ENCODE measurements at regions not wholly inside any gene's neighbourhood (a gene's known extent, or its start where the extent isn't known, plus 50 kb on each side); places are given as distances from the start of the nearest gene placed in this dataset.

GRCh38 chr18:45167631-45168280, 447.5 kb upstream of the SLC14A2 start:
- intact Hi-C loops (cut with DNase I; ENCODE audit: low total_unique reads), result no loop called here
- Histone ChIP-seq H3K36me3 (no peaks in the 10 kb centered on the region), H3K4me1 (no peaks in the 10 kb centered on the region), H3K27me3 (no peaks in the 10 kb centered on the region), H3K4me3 (no peak overlapping the region), H3K9me3 (no peaks in the 10 kb centered on the region), H3K27ac (no peak overlapping the region)
- no peak for DNase-seq (ENCODE audit: low spot score in 2 of 2)
- TF ChIP-seq POLR2A (IDR thresholded peaks at IDR 0.05), result no peak
- no peak for TF ChIP-seq POLR2AphosphoS5 (IDR thresholded peaks at IDR 0.05)
- no peak for TF ChIP-seq CTCF (IDR thresholded peaks at IDR 0.05)

- intact Hi-C loops (cut with DNase I; ENCODE audit: low total_unique reads), result no loop called here
- no peak for DNase-seq (ENCODE audit: low spot score in 2 of 2)
- Histone ChIP-seq H3K4me3 (no peak overlapping the region), H3K4me1 (no peaks in the 10 kb centered on the region), H3K9me3 (no peaks in the 10 kb centered on the region), H3K27ac (no peak overlapping the region), H3K27me3 (no peaks in the 10 kb centered on the region), H3K36me3 (no peaks in the 10 kb centered on the region)
- TF ChIP-seq CTCF (IDR thresholded peaks at IDR 0.05) (no peak), POLR2AphosphoS5 (IDR thresholded peaks at IDR 0.05) (no peak), POLR2A (IDR thresholded peaks at IDR 0.05) (no peak)
Observed at GRCh38 chr18:45168866-45169600, 446.2 kb upstream of the SLC14A2 start.

GRCh38 chr18:45169610-45170009, 445.7 kb upstream of the SLC14A2 start:
- no peak for TF ChIP-seq POLR2AphosphoS5 (IDR thresholded peaks at IDR 0.05)
- TF ChIP-seq CTCF (IDR thresholded peaks at IDR 0.05), result no peak
- TF ChIP-seq POLR2A (IDR thresholded peaks at IDR 0.05), result no peak
- Histone ChIP-seq H3K4me1 (no peaks in the 10 kb centered on the region), H3K9me3 (no peaks in the 10 kb centered on the region), H3K27ac (no peak overlapping the region), H3K4me3 (no peak overlapping the region), H3K27me3 (no peaks in the 10 kb centered on the region), H3K36me3 (no peaks in the 10 kb centered on the region)
- intact Hi-C loops (cut with DNase I; ENCODE audit: low total_unique reads), result no loop called here
- no peak for DNase-seq (ENCODE audit: low spot score in 2 of 2)

GRCh38 chr18:45171679-45172191, 443.5 kb upstream of the SLC14A2 start:
- Histone ChIP-seq H3K4me3 (no peak overlapping the region), H3K9me3 (no peaks in the 10 kb centered on the region), H3K27me3 (no peaks in the 10 kb centered on the region), H3K27ac (peak overlapping the region in 1 of 2 donors; percentile 27), H3K4me1 (no peaks in the 10 kb centered on the region), H3K36me3 (no peaks in the 10 kb centered on the region)
- intact Hi-C loops (cut with DNase I; ENCODE audit: low total_unique reads), result no loop called here
- no peak for DNase-seq (ENCODE audit: low spot score in 2 of 2)
- TF ChIP-seq POLR2AphosphoS5 (IDR thresholded peaks at IDR 0.05) (no peak), CTCF (IDR thresholded peaks at IDR 0.05) (peak in 1 of 3 donors; percentile 28)

- Histone ChIP-seq H3K27me3 (no peaks in the 10 kb centered on the region), H3K4me1 (no peaks in the 10 kb centered on the region), H3K36me3 (no peaks in the 10 kb centered on the region), H3K27ac (no peak overlapping the region), H3K4me3 (no peak overlapping the region), H3K9me3 (no peaks in the 10 kb centered on the region)
- no peak for DNase-seq (ENCODE audit: low spot score in 2 of 2)
- no peak for TF ChIP-seq CTCF (IDR thresholded peaks at IDR 0.05)
- no peak for TF ChIP-seq POLR2A (IDR thresholded peaks at IDR 0.05)
- TF ChIP-seq POLR2AphosphoS5 (IDR thresholded peaks at IDR 0.05), result no peak
- intact Hi-C loops (cut with DNase I; ENCODE audit: low total_unique reads), result no loop called here
Observed at GRCh38 chr18:45173327-45173726, 441.9 kb upstream of the SLC14A2 start.

Data from breast epithelium (tissue), 4 donors.